GM12878 (cell line): ENCODE measurements at regions not wholly inside any gene's neighbourhood (a gene's known extent, or its start where the extent isn't known, plus 50 kb on each side); places are given as distances from the start of the nearest gene placed in this dataset.

ENCODE experiments used
- CEBPB ChIP-seq, 2 experiments: fragments of 150-350 bp in 1 of 2; IDR thresholded peaks; 2 replicates each; pipeline ENCODE4 v1.6.1; 2012 to 2014; ENCODE audit warnings: low read depth in 2 of 2, low read length in 2 of 2, borderline replicate concordance in 1 of 2, inconsistent platforms in 1 of 2
- CTCF ChIP-seq, 3 experiments: IDR thresholded peaks in 2 of 3; conservative IDR thresholded peaks in 1 of 3; 2 replicates each; pipeline ENCODE4 v1.5.1; 2011; ENCODE audit warnings: low read depth in 3 of 3, low read length in 3 of 3, mild to moderate bottlenecking in 3 of 3, control low read depth in 2 of 3, moderate library complexity in 2 of 3, inconsistent platforms in 1 of 3, mixed read lengths in 1 of 3; ENCODE audit not compliant: control insufficient read depth in 2 of 3, insufficient read depth in 1 of 3; ENCODE audit errors: extremely low read depth in 1 of 3
- E2F4 ChIP-seq: IDR thresholded peaks from 2 replicates; pipeline ENCODE4 v1.6.1; 2012; ENCODE audit warnings: low read depth, low read length, improper control_type of control experiment
- JUND ChIP-seq: IDR thresholded peaks from 2 replicates; pipeline ENCODE4 v1.6.1; 2012; ENCODE audit warnings: low read depth, mild to moderate bottlenecking, low read length, improper control_type of control experiment, moderate library complexity
- KAT2A ChIP-seq: conservative IDR thresholded peaks from 2 replicates; pipeline ENCODE4 v1.6.1; 2011; ENCODE audit warnings: low read depth, low read length; ENCODE audit not compliant: control insufficient read depth
- MAX ChIP-seq: IDR thresholded peaks from 2 replicates; pipeline ENCODE4 v1.6.1; 2012; ENCODE audit warnings: low read depth, low read length, improper control_type of control experiment
- MEF2A ChIP-seq: IDR thresholded peaks from 2 replicates; pipeline ENCODE4 v1.6.1; 2011; ENCODE audit warnings: low read depth, mild to moderate bottlenecking, low read length, moderate library complexity; ENCODE audit not compliant: insufficient read depth
- MLLT1 ChIP-seq: fragments of 450-650 bp; IDR thresholded peaks from 2 replicates; pipeline ENCODE4 v1.6.1; 2016; ENCODE audit warnings: mild to moderate bottlenecking
- NKRF ChIP-seq: fragments of 450-650 bp; conservative IDR thresholded peaks from 2 replicates; pipeline ENCODE4 v1.6.1; 2017; ENCODE audit warnings: mild to moderate bottlenecking, moderate library complexity
- POLR2A ChIP-seq: IDR thresholded peaks from 2 replicates; pipeline ENCODE4 v1.6.1; 2011; ENCODE audit warnings: low read depth, mild to moderate bottlenecking, low read length
- RAD21 ChIP-seq: IDR thresholded peaks from 2 replicates; pipeline ENCODE4 v1.6.1; 2011; ENCODE audit warnings: mild to moderate bottlenecking, low read depth, low read length, moderate library complexity; ENCODE audit not compliant: insufficient read depth
- REST ChIP-seq: IDR thresholded peaks from 2 replicates; pipeline ENCODE4 v1.6.1; 2012; ENCODE audit warnings: mild to moderate bottlenecking, low read depth, low read length
- SREBF1 ChIP-seq: IDR thresholded peaks from 2 replicates; pipeline ENCODE4 v1.6.1; 2012; ENCODE audit warnings: mild to moderate bottlenecking, low read length

- TF ChIP-seq POLR2A: no peak
- no peak for TF ChIP-seq SREBF1
- TF ChIP-seq CEBPB (IDR thresholded peaks at IDR 0.05; ENCODE audit: borderline replicate concordance in 1 of 2, low read depth in 2 of 2, low read length in 2 of 2): no peak
- no peak for TF ChIP-seq MAX
- no peak for TF ChIP-seq MEF2A
- TF ChIP-seq MLLT1: no peak
- no peak for TF ChIP-seq NKRF
- TF ChIP-seq CTCF (IDR thresholded peaks at IDR 0.05 in 2 of 3, conservative IDR thresholded peaks at IDR 0.05 in 1 of 3; ENCODE audit: control insufficient read depth in 2 of 3, extremely low read depth in 1 of 3, insufficient read depth in 1 of 3, low read depth in 3 of 3, low read length in 3 of 3): no peak
- TF ChIP-seq REST: no peak
- TF ChIP-seq JUND: no peak
- no peak for TF ChIP-seq RAD21
- TF ChIP-seq KAT2A: no peak
- TF ChIP-seq E2F4: no peak
Observed at GRCh38 chr14:82886670-82887069, 1353.0 kb upstream of the SEL1L start.
